GM12878 (cell line): ENCODE measurements at regions not wholly inside any gene's neighbourhood (a gene's known extent, or its start where the extent isn't known, plus 50 kb on each side); places are given as distances from the start of the nearest gene placed in this dataset.

Source experiments
- BCL11A ChIP-seq: IDR thresholded peaks from 2 replicates; pipeline ENCODE4 v1.6.1; 2011; ENCODE audit warnings: low read depth, low read length
- CEBPB ChIP-seq, 2 experiments: fragments of 150-350 bp in 1 of 2; IDR thresholded peaks; 2 replicates each; pipeline ENCODE4 v1.6.1; 2012 to 2014; ENCODE audit warnings: low read depth in 2 of 2, low read length in 2 of 2, borderline replicate concordance in 1 of 2, inconsistent platforms in 1 of 2
- CHD4 ChIP-seq: fragments of 200-600 bp; sonication (generic); IDR thresholded peaks from 2 replicates; pipeline ENCODE4 v1.6.1; 2016; ENCODE audit warnings: mild to moderate bottlenecking
- DPF2 ChIP-seq: fragments of 450-650 bp; IDR thresholded peaks from 2 replicates; pipeline ENCODE4 v1.6.1; 2017; ENCODE audit warnings: mild to moderate bottlenecking
- E2F8 ChIP-seq: fragments of 450-650 bp; IDR thresholded peaks from 2 replicates; pipeline ENCODE4 v1.6.1; 2018; ENCODE audit warnings: mild to moderate bottlenecking, low read depth, moderate library complexity; ENCODE audit not compliant: partially characterized antibody
- E4F1 ChIP-seq: fragments of 450-650 bp; IDR thresholded peaks from 2 replicates; pipeline ENCODE4 v1.6.1; 2018; ENCODE audit warnings: borderline replicate concordance, mild to moderate bottlenecking; ENCODE audit not compliant: partially characterized antibody
- ETV6 ChIP-seq, 2 experiments: fragments of 450-650 bp in 1 of 2; IDR thresholded peaks in 1 of 2; conservative IDR thresholded peaks in 1 of 2; 2 replicates each; pipeline ENCODE4 v1.6.1; 2014; ENCODE audit warnings: antibody characterized with exemption in 1 of 2, borderline replicate concordance in 1 of 2, low read depth in 1 of 2, mild to moderate bottlenecking in 1 of 2, moderate library complexity in 1 of 2
- FOXK2 ChIP-seq: fragments of 450-650 bp; IDR thresholded peaks from 2 replicates; pipeline ENCODE4 v1.6.1; 2017; ENCODE audit warnings: mild to moderate bottlenecking, moderate library complexity
- HSF1 ChIP-seq: fragments of 150-350 bp; IDR thresholded peaks from 2 replicates; pipeline ENCODE4 v1.6.1; 2014; ENCODE audit warnings: mild to moderate bottlenecking, low read depth, low read length
- IRF5 ChIP-seq: fragments of 450-650 bp; IDR thresholded peaks from 2 replicates; pipeline ENCODE4 v1.6.1; 2017; ENCODE audit warnings: borderline replicate concordance
- MYB ChIP-seq: fragments of 150-350 bp; IDR thresholded peaks from 2 replicates; pipeline ENCODE4 v1.6.1; 2014; ENCODE audit warnings: mild to moderate bottlenecking, low read depth, low read length, borderline replicate concordance
- NR2F1 ChIP-seq: fragments of 450-650 bp; conservative IDR thresholded peaks from 2 replicates; pipeline ENCODE4 v1.6.1; 2017; ENCODE audit warnings: mild to moderate bottlenecking
- PAX8 ChIP-seq: fragments of 450-650 bp; IDR thresholded peaks from 2 replicates; pipeline ENCODE4 v1.6.1; 2017; ENCODE audit warnings: mild to moderate bottlenecking, moderate library complexity
- POLR2A ChIP-seq: IDR thresholded peaks from 2 replicates; pipeline ENCODE4 v1.6.1; 2011; ENCODE audit warnings: low read depth, mild to moderate bottlenecking, low read length
- SMARCA5 ChIP-seq: fragments of 450-650 bp; IDR thresholded peaks from 2 replicates; pipeline ENCODE4 v1.6.1; 2017; ENCODE audit warnings: mild to moderate bottlenecking
- SMC3 ChIP-seq: IDR thresholded peaks from 2 replicates; pipeline ENCODE4 v1.6.1; 2011; ENCODE audit warnings: low read length, improper control_type of control experiment, borderline replicate concordance
- SUPT20H ChIP-seq: IDR thresholded peaks from 2 replicates; pipeline ENCODE4 v1.6.1; 2011; ENCODE audit warnings: low read depth, mild to moderate bottlenecking, low read length, moderate library complexity, borderline replicate concordance; ENCODE audit not compliant: control insufficient read depth
- WRNIP1 ChIP-seq: IDR thresholded peaks from 2 replicates; pipeline ENCODE4 v1.6.1; 2011; ENCODE audit warnings: low read depth, low read length, improper control_type of control experiment, borderline replicate concordance
- ZNF592 ChIP-seq: fragments of 450-650 bp; IDR thresholded peaks from 2 replicates; pipeline ENCODE4 v1.6.1; 2017; ENCODE audit warnings: mild to moderate bottlenecking, moderate library complexity
- ZSCAN29 ChIP-seq: fragments of 450-650 bp; IDR thresholded peaks from 2 replicates; pipeline ENCODE4 v1.6.1; 2017; ENCODE audit warnings: mild to moderate bottlenecking, moderate library complexity

- TF ChIP-seq FOXK2 (no peak), PAX8 (no peak), SMARCA5 (no peak; the same call in 1 of the 2 replicates), ETV6 (conservative IDR thresholded peaks at IDR 0.05 in 1 of 2, IDR thresholded peaks at IDR 0.05 in 1 of 2; ENCODE audit: borderline replicate concordance in 1 of 2, low read depth in 1 of 2) (no peak), SMC3 (no peak), IRF5 (no peak), SUPT20H (no peak), MYB (no peak), POLR2A (no peak), ZNF592 (no peak), WRNIP1 (no peak), CHD4 (no peak), HSF1 (no peak), E2F8 (no peak), ZSCAN29 (no peak), BCL11A (peak; percentile 15; the same call in 1 of the 2 replicates), E4F1 (no peak), CEBPB (IDR thresholded peaks at IDR 0.05; ENCODE audit: borderline replicate concordance in 1 of 2, low read depth in 2 of 2, low read length in 2 of 2) (no peak), NR2F1 (no peak), DPF2 (peak; percentile 34; the same call in 1 of the 2 replicates)
Measured at GRCh38 chr3:22122567-22122966, 371.6 kb upstream of the ZNF385D start (continued).
